IMR-90 (cell line): ENCODE measurements at regions not wholly inside any gene's neighbourhood (a gene's known extent, or its start where the extent isn't known, plus 50 kb on each side); places are given as distances from the start of the nearest gene placed in this dataset.

ENCODE experiments used
- ATAC-seq: fragments of 200-7000 bp; cut with Tn5 transposase; 2 replicates; pipeline ENCODE4 v1.9.1; 2020; ENCODE audit warnings: low read depth, mild to moderate bottlenecking, moderate library complexity
- BruUV-seq: library from RNA; stranded (reverse); fragments of 400-500 nt; replicated peaks from 2 replicates; lab custom pipeline; 2021; lab: Mats Ljungman, UMichigan
- CTCF ChIA-PET: fragments of 300-600 bp; formaldehyde crosslinking; extraction: SDS; loops from one replicate; lab custom pipeline; 2021; ENCODE audit warnings: antibody characterized with exemption; lab: Yijun Ruan, JAX
- POLR2A ChIA-PET: fragments of 300-600 bp; sonication (Branson Sonifier 250); formaldehyde crosslinking; loops from one replicate; lab custom pipeline; 2022; ENCODE audit warnings: antibody characterized with exemption; ENCODE audit not compliant: unreplicated experiment; lab: Charles Lee
- DNase-seq: peaks from one replicate; pipeline ENCODE4 v3.0.0; 2013
- H2AFZ ChIP-seq: replicated peaks from 2 replicates; pipeline ENCODE3; 2013; ENCODE audit warnings: low read length, mild to moderate bottlenecking; ENCODE audit not compliant: poor library complexity
- H2AK5ac ChIP-seq: 2 replicates; pipeline ENCODE4 v1.6.1; 2013; ENCODE audit warnings: low read depth, low read length, inconsistent platforms
- H2AK9ac ChIP-seq: replicated peaks from 2 replicates; pipeline ENCODE3; 2013; ENCODE audit warnings: mild to moderate bottlenecking, low read depth, low read length, moderate library complexity; ENCODE audit not compliant: poor library complexity
- H2BK120ac ChIP-seq: 2 replicates; pipeline ENCODE4 v1.6.1; 2013; ENCODE audit warnings: low read depth, low read length, inconsistent platforms
- H2BK15ac ChIP-seq: 3 replicates; pipeline ENCODE4 v1.6.1; 2013; ENCODE audit warnings: low read depth, low read length, inconsistent platforms
- H2BK20ac ChIP-seq: 2 replicates; pipeline ENCODE4 v1.6.1; 2013; ENCODE audit warnings: low read depth, mild to moderate bottlenecking, inconsistent platforms, low read length, moderate library complexity
- H2BK5ac ChIP-seq: 2 replicates; pipeline ENCODE4 v1.6.1; 2013; ENCODE audit warnings: mild to moderate bottlenecking, low read depth, low read length, inconsistent platforms; ENCODE audit not compliant: poor library complexity, severe bottlenecking
- H3K14ac ChIP-seq: replicated peaks from 2 replicates; pipeline ENCODE4 v1.6.1; 2013; ENCODE audit warnings: low read depth, low read length, inconsistent platforms
- H3K18ac ChIP-seq: 2 replicates; pipeline ENCODE4 v1.6.1; 2013; ENCODE audit warnings: low read depth, low read length, control low read depth
- H3K23ac ChIP-seq: 2 replicates; pipeline ENCODE4 v1.6.1; 2013; ENCODE audit warnings: low read depth, low read length, inconsistent platforms
- H3K27ac ChIP-seq: 2 replicates; pipeline ENCODE4 v1.5.1; 2013; ENCODE audit warnings: mild to moderate bottlenecking, control low read depth, low read length; ENCODE audit not compliant: insufficient read depth
- H3K27me3 ChIP-seq: 2 replicates; pipeline ENCODE4 v1.6.1; 2013; ENCODE audit warnings: low read length; ENCODE audit not compliant: control insufficient read depth, insufficient read depth
- H3K36me3 ChIP-seq: 2 replicates; pipeline ENCODE4 v1.6.1; 2013; ENCODE audit warnings: low read length, mixed read lengths; ENCODE audit not compliant: control insufficient read depth, insufficient read depth
- H3K4ac ChIP-seq: 2 replicates; pipeline ENCODE4 v1.6.1; 2013; ENCODE audit warnings: low read depth, low read length, inconsistent platforms
- H3K4me1 ChIP-seq: 2 replicates; pipeline ENCODE4 v1.6.1; 2013; ENCODE audit warnings: low read length, mixed read lengths; ENCODE audit not compliant: control insufficient read depth, insufficient read depth
- H3K4me2 ChIP-seq: 2 replicates; pipeline ENCODE4 v1.6.1; 2013; ENCODE audit warnings: low read depth, mild to moderate bottlenecking, control low read depth, low read length, moderate library complexity
- H3K4me3 ChIP-seq: 2 replicates; pipeline ENCODE4 v1.5.1; 2013; ENCODE audit warnings: low read depth, mild to moderate bottlenecking, control low read depth, low read length, moderate library complexity; ENCODE audit not compliant: insufficient read depth
- H3K56ac ChIP-seq: 2 replicates; pipeline ENCODE4 v1.6.1; 2013; ENCODE audit warnings: low read length, inconsistent platforms; ENCODE audit not compliant: insufficient read depth; ENCODE audit errors: extremely low read depth
- H3K79me1 ChIP-seq, 2 experiments: 2 replicates each; pipeline ENCODE4 v1.6.1; 2013; ENCODE audit warnings: low read length in 2 of 2, inconsistent platforms in 1 of 2, low read depth in 1 of 2
- H3K9ac ChIP-seq: 2 replicates; pipeline ENCODE4 v1.6.1; 2013; ENCODE audit warnings: low read depth, low read length, control low read depth
- H3K9me1 ChIP-seq: 2 replicates; pipeline ENCODE4 v1.6.1; 2013; ENCODE audit warnings: low read length, inconsistent platforms; ENCODE audit not compliant: insufficient read depth
- H3K9me3 ChIP-seq: 2 replicates; pipeline ENCODE4 v1.6.1; 2013; ENCODE audit warnings: low read length; ENCODE audit not compliant: control insufficient read depth, insufficient read depth
- H4K20me1 ChIP-seq: 2 replicates; pipeline ENCODE4 v1.6.1; 2013; ENCODE audit warnings: low read length, inconsistent platforms; ENCODE audit not compliant: insufficient read depth
- H4K5ac ChIP-seq: 2 replicates; pipeline ENCODE4 v1.6.1; 2013; ENCODE audit warnings: mild to moderate bottlenecking, low read depth, low read length, control low read depth
- H4K8ac ChIP-seq, 2 experiments: 2 replicates each; pipeline ENCODE4 v1.6.1; 2013; ENCODE audit warnings: low read depth in 2 of 2, low read length in 2 of 2, control low read depth in 1 of 2, inconsistent platforms in 1 of 2
- H4K91ac ChIP-seq: 2 replicates; pipeline ENCODE4 v1.6.1; 2013; ENCODE audit warnings: low read depth, low read length, inconsistent platforms; ENCODE audit not compliant: insufficient read depth
- CEBPB ChIP-seq: IDR thresholded peaks from 2 replicates; pipeline ENCODE4 v1.6.1; 2012; ENCODE audit warnings: low read depth, low read length, improper control_type of control experiment
- SMC3 ChIP-seq: fragments of 150-350 bp; IDR thresholded peaks from 2 replicates; pipeline ENCODE4 v1.6.1; 2016; ENCODE audit warnings: low read depth, mild to moderate bottlenecking, antibody characterized with exemption, low read length, moderate library complexity
- dilution Hi-C: fragments of 300-500 bp; cut with HindIII; formaldehyde crosslinking; loops from one replicate; pipeline ENCODE4 v1.14.3; 2018; ENCODE audit warnings: low sequenced_read_pairs; ENCODE audit not compliant: unreplicated experiment
- in situ Hi-C: fragments of 300-500 bp; cut with MboI; formaldehyde crosslinking; loops from 3 replicates; pipeline ENCODE4 v1.14.3; 2019; ENCODE audit warnings: low sequenced_read_pairs, inconsistent platforms, mixed read lengths
- intact Hi-C: fragments of 100-400 bp; cut with micrococcal nuclease; formaldehyde crosslinking; loops from 2 replicates; pipeline ENCODE4 v1.10.0; 2022

GRCh38 chr20:51946586-51946985 lies 144.3 kb upstream of the SALL4 start:
- H3K79me1 ChIP-seq, result no peaks in the 10 kb centered on the region
- no peak overlapping the region for H4K5ac ChIP-seq
- DNase-seq (no peak), ATAC-seq (no peak)
- H2BK5ac ChIP-seq, result no peak overlapping the region
- no peak overlapping the region for H2BK120ac ChIP-seq
- in situ Hi-C loops (no loop called here), intact Hi-C loops (no loop called here), dilution Hi-C loops (no loop called here)
- BruUV-seq, result no TSS peak
- H3K9me3 ChIP-seq, result no peaks in the 10 kb centered on the region
- no peak overlapping the region for H3K14ac ChIP-seq
- no peak overlapping the region for H2AK5ac ChIP-seq
- no peaks in the 10 kb centered on the region for H3K27me3 ChIP-seq
- H2BK15ac ChIP-seq, result no peak overlapping the region
- no peak overlapping the region for H3K27ac ChIP-seq
- no peak overlapping the region for H3K4ac ChIP-seq
- H3K9ac ChIP-seq, result no peak overlapping the region
- CTCF ChIA-PET, result interaction anchor here (1.2 kb wide), 1 partner anchor 9 kb away, joined by 4 read pairs; no protein-coding TSS in a partner anchor
- no peak overlapping the region for H2AFZ ChIP-seq
- no peaks in the 10 kb centered on the region for H3K36me3 ChIP-seq
- TF ChIP-seq SMC3 (no peak), CEBPB (peak; percentile 15; the same call in 1 of the 2 replicates)
- no peak overlapping the region for H4K8ac ChIP-seq
- H3K18ac ChIP-seq, result no peak overlapping the region
- no peak overlapping the region for H4K91ac ChIP-seq
- no peak overlapping the region for H3K23ac ChIP-seq
- no peak overlapping the region for H3K56ac ChIP-seq
- H3K9me1 ChIP-seq, result no peaks in the 10 kb centered on the region; the same call in 1 of the 2 replicates
- no peak overlapping the region for H3K4me3 ChIP-seq
- no peak overlapping the region for H2AK9ac ChIP-seq
- no peaks in the 10 kb centered on the region for H4K20me1 ChIP-seq
- H2BK20ac ChIP-seq, result no peak overlapping the region
- H3K4me1 ChIP-seq, result 0 out of 2 replicates have a peak, but pooled peaks cover 1% of the 10 kb centered on the region
- H3K4me2 ChIP-seq, result no peak overlapping the region
- POLR2A ChIA-PET, result no interaction called here
